H1 (cell line): ENCODE measurements at regions not wholly inside any gene's neighbourhood (a gene's known extent, or its start where the extent isn't known, plus 50 kb on each side); places are given as distances from the start of the nearest gene placed in this dataset.
A peak's percentile ranks its signal among the peaks of the same experiment; 100 is the strongest.

Experiments used
- CTCF ChIA-PET: fragments of 300-600 bp; sonication (Branson Sonifier 250); formaldehyde crosslinking; loops from one replicate; lab custom pipeline; 2021; ENCODE audit not compliant: partially characterized antibody; lab: Charles Lee
- POLR2A ChIA-PET: fragments of 300-600 bp; sonication (Branson Sonifier 250); formaldehyde crosslinking; loops from one replicate; lab custom pipeline; 2021; ENCODE audit warnings: inconsistent platforms; ENCODE audit not compliant: partially characterized antibody; lab: Charles Lee
- DNase-seq, 2 experiments: peaks; one replicate each; pipeline versions ENCODE4 v3.0.0 to v3.0.0-alpha.2; 2010 to 2022; ENCODE audit warnings: low spot score in 2 of 2, low read depth in 1 of 2, mixed read lengths in 1 of 2
- FAIRE-seq: peaks from 2 replicates; lab custom pipeline; 2011; peaks lifted over from hg19 to GRCh38; lab: Jason Lieb, UNC
- H2AFZ ChIP-seq: 2 replicates; pipeline ENCODE4 v1.8.1; 2012; ENCODE audit warnings: low read length, inconsistent platforms
- H2AK5ac ChIP-seq: 2 replicates; pipeline ENCODE4 v1.6.1; 2013; ENCODE audit warnings: low read depth, low read length
- H2BK120ac ChIP-seq: replicated peaks from 2 replicates; pipeline ENCODE3; 2013; ENCODE audit warnings: low read depth, low read length, inconsistent platforms
- H2BK12ac ChIP-seq: 2 replicates; pipeline ENCODE4 v1.6.1; 2013; ENCODE audit warnings: low read depth, low read length
- H2BK15ac ChIP-seq: 2 replicates; pipeline ENCODE4 v1.6.1; 2013; ENCODE audit warnings: low read length
- H2BK20ac ChIP-seq: 2 replicates; pipeline ENCODE4 v1.6.1; 2013; ENCODE audit warnings: low read length
- H2BK5ac ChIP-seq: 2 replicates; pipeline ENCODE4 v1.6.1; 2013; ENCODE audit warnings: low read depth, low read length
- H3K14ac ChIP-seq: 2 replicates; pipeline ENCODE4 v1.6.1; 2013; ENCODE audit warnings: inconsistent platforms; ENCODE audit not compliant: insufficient read length
- H3K18ac ChIP-seq: 2 replicates; pipeline ENCODE4 v1.6.1; 2013; ENCODE audit warnings: low read length; ENCODE audit errors: extremely low read depth
- H3K23ac ChIP-seq: 2 replicates; pipeline ENCODE4 v1.6.1; 2013; ENCODE audit warnings: inconsistent platforms; ENCODE audit not compliant: insufficient read length
- H3K23me2 ChIP-seq: 2 replicates; pipeline ENCODE4 v1.6.1; 2013; ENCODE audit warnings: low read depth, low read length
- H3K27ac ChIP-seq: 2 replicates; pipeline ENCODE4 v1.6.1; 2011; ENCODE audit warnings: low read depth, low read length, inconsistent platforms
- H3K27me3 ChIP-seq, 4 experiments: replicated peaks in 1 of 4; 1 replicate in 1 of 4; 2 replicates in 3 of 4; pipeline versions ENCODE4 v1.6.1 to v1.8.1; 2011 to 2013; ENCODE audit warnings: low read length in 3 of 4, mild to moderate bottlenecking in 3 of 4, inconsistent platforms in 2 of 4, mixed read lengths in 2 of 4, moderate library complexity in 1 of 4; ENCODE audit not compliant: control insufficient read depth in 3 of 4, insufficient read depth in 3 of 4; ENCODE audit errors: extremely low read depth in 1 of 4
- H3K36me3 ChIP-seq, 4 experiments: 2 replicates each; pipeline versions ENCODE4 v1.6.1 to v1.8.1; 2011 to 2013; ENCODE audit warnings: mild to moderate bottlenecking in 4 of 4, low read length in 3 of 4, moderate library complexity in 2 of 4, control low read depth in 1 of 4, inconsistent platforms in 1 of 4; ENCODE audit not compliant: insufficient read depth in 4 of 4, control insufficient read depth in 2 of 4
- H3K4ac ChIP-seq: replicated peaks from 2 replicates; pipeline ENCODE3; 2013; ENCODE audit warnings: low read length, low read depth, mixed read lengths, inconsistent platforms; ENCODE audit not compliant: insufficient read length
- H3K4me1 ChIP-seq, 4 experiments: replicated peaks in 1 of 4; 1 replicate in 1 of 4; 2 replicates in 3 of 4; pipeline versions ENCODE4 v1.6.1 to v1.8.1; 2011 to 2013; ENCODE audit warnings: low read length in 3 of 4, inconsistent platforms in 2 of 4, mixed read lengths in 1 of 4; ENCODE audit not compliant: insufficient read depth in 4 of 4, control insufficient read depth in 3 of 4
- H3K4me2 ChIP-seq, 2 experiments: 2 replicates each; pipeline versions ENCODE4 v1.6.1 to v1.8.1; 2011 to 2013; ENCODE audit warnings: low read depth in 2 of 2, low read length in 2 of 2, control low read depth in 1 of 2, inconsistent platforms in 1 of 2, mild to moderate bottlenecking in 1 of 2; ENCODE audit not compliant: insufficient read depth in 1 of 2
- H3K4me3 ChIP-seq, 4 experiments: fragments of 200-600, 300-600 bp in 1 of 4; sonication (generic), shearing (Covaris generic), sonication (Bioruptor Twin) in 1 of 4; 2 replicates each; pipeline versions ENCODE4 v1.5.1 to v1.8.1; 2011 to 2016; ENCODE audit warnings: low read length in 4 of 4, low read depth in 3 of 4, control low read depth in 2 of 4, inconsistent platforms in 2 of 4, mild to moderate bottlenecking in 2 of 4, mixed read lengths in 1 of 4, moderate library complexity in 1 of 4; ENCODE audit not compliant: insufficient read depth in 2 of 4; ENCODE audit errors: extremely low read depth in 1 of 4
- H3K56ac ChIP-seq: replicated peaks from 2 replicates; pipeline ENCODE3; 2013; ENCODE audit warnings: low read depth, mild to moderate bottlenecking, mixed read lengths, low read length, inconsistent platforms; ENCODE audit not compliant: insufficient read length
- H3K79me1 ChIP-seq: 2 replicates; pipeline ENCODE4 v1.6.1; 2013; ENCODE audit warnings: low read depth, low read length, control low read depth
- H3K79me2 ChIP-seq, 2 experiments: 2 replicates each; pipeline versions ENCODE4 v1.6.1 to v1.8.1; 2012 to 2013; ENCODE audit warnings: low read length in 2 of 2, mild to moderate bottlenecking in 2 of 2, inconsistent platforms in 1 of 2; ENCODE audit not compliant: insufficient read depth in 2 of 2, control insufficient read depth in 1 of 2
- H3K9ac ChIP-seq, 4 experiments: replicated peaks in 1 of 4; 1 replicate in 1 of 4; 2 replicates in 3 of 4; pipeline versions ENCODE4 v1.6.1 to v1.8.1; 2011 to 2013; ENCODE audit warnings: low read depth in 3 of 4, low read length in 3 of 4, control low read depth in 2 of 4, mild to moderate bottlenecking in 2 of 4, moderate library complexity in 2 of 4, inconsistent platforms in 1 of 4; ENCODE audit errors: extremely low read depth in 1 of 4
- H3K9me3 ChIP-seq, 2 experiments: 2 replicates each; pipeline versions ENCODE4 v1.6.1 to v1.8.1; 2012 to 2013; ENCODE audit warnings: mild to moderate bottlenecking in 2 of 2, moderate library complexity in 2 of 2, control low read depth in 1 of 2, inconsistent platforms in 1 of 2, low read depth in 1 of 2, low read length in 1 of 2, mixed read lengths in 1 of 2; ENCODE audit not compliant: insufficient read depth in 2 of 2
- H4K20me1 ChIP-seq, 2 experiments: replicated peaks in 1 of 2; 2 replicates each; pipeline versions ENCODE3 to v1.8.1; 2011 to 2013; ENCODE audit warnings: inconsistent platforms in 2 of 2, low read length in 2 of 2, mild to moderate bottlenecking in 1 of 2; ENCODE audit not compliant: insufficient read depth in 2 of 2, control insufficient read depth in 1 of 2
- H4K5ac ChIP-seq: 2 replicates; pipeline ENCODE4 v1.6.1; 2013; ENCODE audit warnings: low read length, low read depth, mixed read lengths, inconsistent platforms; ENCODE audit not compliant: insufficient read length
- H4K8ac ChIP-seq: 2 replicates; pipeline ENCODE4 v1.8.0; 2013; ENCODE audit warnings: mild to moderate bottlenecking, moderate library complexity, low read length, inconsistent platforms; ENCODE audit not compliant: insufficient read depth; ENCODE audit errors: extremely low read depth
- H4K91ac ChIP-seq: replicated peaks from 2 replicates; pipeline ENCODE3; 2013; ENCODE audit warnings: low read length, mixed read lengths, inconsistent platforms; ENCODE audit not compliant: insufficient read length
- ATF2 ChIP-seq: IDR thresholded peaks from 2 replicates; pipeline ENCODE4 v1.6.1; 2012; ENCODE audit warnings: low read length, inconsistent platforms
- E2F6 ChIP-seq: IDR thresholded peaks from 2 replicates; pipeline ENCODE4 v1.6.1; 2012; ENCODE audit warnings: inconsistent platforms
- MAX ChIP-seq: IDR thresholded peaks from 2 replicates; pipeline ENCODE4 v1.6.1; 2012; ENCODE audit warnings: inconsistent platforms
- NANOG ChIP-seq: IDR thresholded peaks from 2 replicates; pipeline ENCODE4 v1.6.1; 2011; ENCODE audit warnings: low read length, low read depth, mild to moderate bottlenecking, inconsistent platforms; ENCODE audit not compliant: insufficient read depth, poor library complexity, severe bottlenecking
- SUZ12 ChIP-seq: fragments of 200-600 bp; sonication (generic); IDR thresholded peaks from 2 replicates; pipeline ENCODE4 v1.6.1; 2012; ENCODE audit warnings: mild to moderate bottlenecking, inconsistent platforms, low read length, moderate library complexity, mixed read lengths
- TAF7 ChIP-seq: optimal IDR thresholded peaks from 2 replicates; pipeline ENCODE3; 2011; ENCODE audit warnings: low read depth, mild to moderate bottlenecking, inconsistent platforms, low read length, moderate library complexity, borderline replicate concordance
- USF2 ChIP-seq: IDR thresholded peaks from 2 replicates; pipeline ENCODE4 v1.6.1; 2011; ENCODE audit warnings: low read length, improper control_type of control experiment
- YY1 ChIP-seq: IDR thresholded peaks from 2 replicates; pipeline ENCODE4 v1.6.1; 2011; ENCODE audit warnings: low read depth, mild to moderate bottlenecking, low read length
- WGBS, 2 experiments: shearing (Covaris generic) in 1 of 2; methylation state at CpG; one replicate each; pipeline versions ENCODE4 v1.1.6 to v1.1.7; 2013 to 2015; ENCODE audit warnings: low lambda C conversion rate in 2 of 2, mixed read lengths in 2 of 2, inconsistent platforms in 1 of 2, low coverage in 1 of 2, missing lambda C conversion rate in 1 of 2; ENCODE audit not compliant: insufficient replicate concordance in 2 of 2, insufficient coverage in 1 of 2, insufficient read length in 1 of 2; ENCODE audit errors: extremely low coverage in 1 of 2, missing lambda C conversion rate in 1 of 2; 5-methylcytosine and 5-hydroxymethylcytosine counted together

- peak overlapping the region; percentile 55; the same call in 1 of the 2 replicates for H3K27ac ChIP-seq
- CTCF ChIA-PET: no interaction called here
- 55% methylated on average over 1 of the region's 1 CpG; no CpG with 5 or more reads in 1 of the 2 experiments for WGBS, 2 experiments
Measured at GRCh38 chr13:47112903-47113299, 216.0 kb upstream of the HTR2A start.

More at GRCh38 chr13:47112903-47113299, 216.0 kb upstream of the HTR2A start:
- no peaks in the 10 kb centered on the region for H3K27me3 ChIP-seq
- no peak overlapping the region for H4K8ac ChIP-seq
- DNase-seq (no peak), FAIRE-seq (no peak)
- H2BK12ac ChIP-seq: no peak overlapping the region
- H3K4me2 ChIP-seq: peak overlapping the region; percentile 23 to 36; a peak in 3 of 4 replicates
- no peak overlapping the region for H2AFZ ChIP-seq
- H3K36me3 ChIP-seq: no peaks in the 10 kb centered on the region
- no peak overlapping the region for H2BK120ac ChIP-seq
- H2BK15ac ChIP-seq: no peak overlapping the region
- no peaks in the 10 kb centered on the region for H3K9me3 ChIP-seq
- H3K18ac ChIP-seq: no peak overlapping the region
- H2BK20ac ChIP-seq: no peak overlapping the region
- no peaks in the 10 kb centered on the region for H3K23me2 ChIP-seq
- no peak overlapping the region for H3K23ac ChIP-seq
- peak overlapping the region; percentile 24 for H4K5ac ChIP-seq
- H3K4me1 ChIP-seq: peaks cover 0 to 22% (median 5%) of the 10 kb centered on the region in 4 experiments; a peak in 5 of 7 replicates
- no peak overlapping the region; the same call in 1 of the 2 replicates for H2AK5ac ChIP-seq
- POLR2A ChIA-PET: no interaction called here
- no peak overlapping the region for H3K56ac ChIP-seq
- no peaks in the 10 kb centered on the region for H3K79me1 ChIP-seq
- peak overlapping the region in 1 of 4 experiments; percentile 17; a peak in 1 of 8 replicates for H3K4me3 ChIP-seq
- TF ChIP-seq TAF7 (no peak), USF2 (no peak), ATF2 (no peak), MAX (no peak), NANOG (no peak), SUZ12 (no peak), YY1 (no peak), E2F6 (no peak)
- no peak overlapping the region for H3K9ac ChIP-seq
- H3K79me2 ChIP-seq: no peaks in the 10 kb centered on the region
- H4K20me1 ChIP-seq: no peaks in the 10 kb centered on the region
- 0 out of 2 replicates have a peak overlapping the region, but pooled peaks have one; percentile 30 for H2BK5ac ChIP-seq
- H3K14ac ChIP-seq: no peak overlapping the region
- peak overlapping the region; percentile 50 for H4K91ac ChIP-seq
- no peak overlapping the region for H3K4ac ChIP-seq
